GM19463 (cell line): ENCODE measurements at regions not wholly inside any gene's neighbourhood (a gene's known extent, or its start where the extent isn't known, plus 50 kb on each side); places are given as distances from the start of the nearest gene placed in this dataset.

Source experiments
- ATAC-seq: cut with Tn5 transposase; IDR thresholded peaks from one replicate; pipeline ENCODE4 v1.9.1; 2021; ENCODE audit warnings: mild to moderate bottlenecking, moderate library complexity; ENCODE audit not compliant: unreplicated experiment

DNA sequence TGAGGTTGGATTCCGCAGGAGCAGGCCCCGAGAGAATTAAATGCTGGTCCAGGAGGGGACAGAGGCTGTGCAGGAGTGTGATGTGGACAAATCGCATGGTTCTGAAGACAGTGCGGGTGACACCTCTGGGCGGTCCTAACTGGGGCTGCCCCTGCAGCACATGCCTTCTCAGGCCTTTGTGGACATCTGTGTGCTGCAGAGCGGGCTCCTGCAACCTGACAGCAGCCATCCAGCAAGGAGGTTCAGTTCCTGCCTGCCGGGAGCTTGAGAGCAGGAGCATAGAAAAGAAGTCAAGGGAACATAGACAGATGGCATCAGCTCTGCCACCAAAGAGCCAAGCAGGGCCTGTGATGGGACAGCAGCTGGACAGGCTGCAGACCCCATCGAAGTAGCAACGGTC, 135.9 kb upstream of the PPP2R2D start:
- no peak for ATAC-seq

DNA sequence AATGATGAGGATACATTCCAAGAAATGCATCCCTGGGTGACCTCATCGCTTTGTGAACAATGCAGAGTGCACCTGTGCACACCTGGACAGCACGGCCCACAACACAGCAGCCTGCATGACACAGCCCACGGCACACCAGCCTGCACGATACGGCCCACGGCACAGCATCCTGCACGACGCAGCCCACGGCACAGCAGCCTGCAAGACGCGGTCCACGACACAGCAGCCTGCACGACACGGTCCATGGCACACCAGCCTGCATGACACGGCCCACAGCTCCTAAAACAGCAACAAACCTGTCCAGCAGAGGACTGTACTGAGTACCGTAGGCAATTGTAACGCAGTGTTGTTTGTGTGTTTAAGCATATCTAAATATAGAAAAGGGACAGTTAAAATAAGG, 134.7 kb upstream of the PPP2R2D start:
- ATAC-seq: no peak

DNA sequence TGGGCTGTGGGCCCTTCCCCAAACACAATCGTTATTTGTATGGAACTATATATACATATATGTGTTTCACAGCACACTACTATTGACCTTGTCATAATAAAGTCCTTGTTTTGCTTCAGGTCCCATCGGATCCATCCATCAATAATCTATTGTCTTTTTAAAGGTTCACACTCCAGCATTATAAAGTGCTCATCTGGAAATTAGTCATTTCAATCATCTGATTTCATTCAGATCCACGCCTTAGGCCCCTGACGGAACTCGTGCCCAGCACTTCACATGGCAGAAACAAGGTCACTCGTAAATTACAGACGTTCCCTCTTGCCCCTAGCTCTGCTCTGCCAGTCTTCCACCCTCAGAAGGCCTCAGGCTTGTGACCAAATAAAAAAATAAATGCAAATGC, 133.1 kb upstream of the PPP2R2D start:
- ATAC-seq: no peak

DNA sequence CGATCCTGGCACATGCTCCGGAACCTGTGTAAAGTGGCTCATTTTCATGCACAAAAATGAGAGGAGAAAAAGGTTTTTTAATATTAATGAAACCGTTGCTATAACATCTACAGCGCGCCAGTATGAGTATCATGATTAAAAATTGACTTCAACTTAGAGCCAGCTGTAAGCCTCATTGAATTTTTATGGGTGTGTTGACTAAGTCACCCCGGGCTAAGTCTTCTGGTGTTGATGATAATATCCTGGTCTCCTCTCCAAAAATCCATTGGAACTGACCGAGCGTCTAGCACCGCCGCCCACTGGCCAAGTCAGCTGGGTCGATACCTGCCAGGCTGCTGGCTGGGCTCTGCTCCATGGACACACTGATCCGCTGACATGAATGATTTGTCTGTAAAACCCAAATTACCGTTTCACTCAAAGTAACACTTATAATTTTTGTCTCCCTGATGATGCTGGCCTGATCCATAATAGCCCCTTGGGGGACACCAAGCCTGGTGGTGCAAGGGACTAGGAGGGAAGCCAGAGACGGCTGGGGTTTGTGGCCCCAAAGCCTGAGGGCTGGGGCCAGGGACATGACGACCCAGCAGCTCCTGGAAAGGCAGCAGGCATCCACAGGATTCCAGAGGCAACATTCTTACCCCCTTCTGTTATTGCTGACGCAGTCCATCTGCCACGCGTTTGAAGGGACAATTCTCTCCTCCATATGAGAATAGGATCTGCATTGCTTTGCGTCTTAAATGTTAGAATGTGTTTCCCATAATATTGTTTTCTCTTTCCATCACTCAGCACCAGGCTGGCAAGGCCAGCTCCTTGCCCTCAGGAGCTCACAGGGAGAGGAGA, 131.0 kb upstream of the PPP2R2D start:
- no peak for ATAC-seq

DNA sequence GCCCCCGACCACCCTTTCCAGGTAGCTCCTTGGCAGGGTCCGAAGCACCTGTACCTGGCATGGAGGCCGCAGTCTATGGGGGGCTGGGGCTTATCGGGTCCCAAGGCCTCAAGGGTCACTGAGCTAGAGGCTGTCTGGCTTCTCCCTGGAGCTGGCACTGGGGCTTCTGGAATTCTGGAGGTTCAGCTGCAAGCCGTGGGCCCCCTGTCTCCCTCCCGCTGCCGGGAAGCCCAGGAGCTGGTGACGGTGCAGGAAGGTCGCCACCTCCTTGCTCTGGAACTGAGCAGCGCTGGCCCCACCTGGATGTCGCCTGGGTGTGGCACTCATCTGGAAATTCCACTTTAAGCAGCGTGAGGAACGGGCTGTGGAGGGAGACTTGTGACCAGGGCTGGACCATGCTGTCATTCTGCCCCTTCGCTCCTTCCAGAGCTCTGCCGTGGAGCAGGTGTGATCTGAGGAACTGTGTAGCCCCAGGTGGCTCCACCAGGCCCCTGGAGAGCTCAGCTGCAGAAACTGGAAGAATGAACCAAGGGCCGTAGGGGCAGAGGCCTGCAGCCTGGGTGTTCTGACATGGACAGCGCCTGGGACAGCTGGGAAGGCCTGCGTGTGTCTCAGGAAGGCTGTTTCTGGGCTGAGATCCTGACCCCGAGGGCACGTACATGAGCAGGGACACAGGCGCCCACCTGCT, 129.7 kb upstream of the PPP2R2D start:
- ATAC-seq: no peak

DNA sequence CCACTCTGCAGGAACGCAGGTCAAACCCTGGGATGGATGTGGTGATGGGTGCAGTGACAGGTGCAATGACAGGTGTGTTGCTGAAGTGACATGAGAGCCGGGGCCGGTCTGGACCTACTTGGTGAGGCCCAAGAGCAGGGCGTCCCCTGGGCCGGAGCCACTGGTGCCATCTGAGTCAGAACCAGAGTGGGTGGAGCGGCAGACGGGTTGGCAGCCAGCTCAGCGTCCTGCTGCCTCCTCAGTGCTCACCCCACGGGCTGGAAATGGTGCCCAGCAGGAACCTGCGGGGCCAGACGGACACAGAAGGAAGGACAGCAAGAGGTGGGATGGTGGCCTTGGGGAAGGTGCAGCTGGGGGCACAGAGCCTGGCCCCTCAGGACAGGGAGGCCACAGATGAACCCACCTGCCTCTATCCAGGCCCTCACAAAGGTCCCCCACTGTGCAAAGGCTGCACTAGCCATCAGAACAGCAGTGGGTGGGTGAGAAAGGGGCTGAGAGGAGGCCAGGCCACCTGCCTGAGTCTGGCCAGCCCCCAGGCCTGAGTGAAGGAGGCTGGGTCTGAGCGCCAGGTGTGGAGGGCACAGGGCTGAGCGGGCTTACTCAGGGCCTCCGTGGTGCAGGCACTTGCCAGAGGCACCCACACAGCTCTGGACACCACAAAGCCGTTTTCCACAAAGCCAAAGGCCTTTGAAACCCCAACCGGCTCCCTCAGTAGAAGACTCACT, 129.0 kb upstream of the PPP2R2D start:
- no peak for ATAC-seq

DNA sequence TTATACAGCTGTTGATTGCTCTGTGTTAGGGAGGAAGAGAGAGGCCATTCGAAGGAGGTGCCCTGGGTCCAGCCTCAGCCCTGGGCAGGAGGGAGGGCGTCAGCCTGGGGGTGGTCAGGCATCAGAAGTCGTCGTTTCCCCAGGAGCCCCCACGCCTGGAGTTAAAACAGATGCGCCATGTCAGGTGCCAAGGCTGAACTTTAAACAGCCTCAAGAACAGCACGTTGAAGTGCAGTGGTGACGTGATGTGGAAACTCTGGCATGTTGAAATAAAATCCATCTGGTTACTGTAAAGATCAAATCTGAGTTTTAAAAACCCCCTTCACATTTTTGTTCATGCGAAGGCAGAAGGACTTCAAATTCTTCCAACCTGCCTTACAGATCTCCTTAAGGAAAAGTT, 128.4 kb upstream of the PPP2R2D start:
- ATAC-seq: no peak

DNA sequence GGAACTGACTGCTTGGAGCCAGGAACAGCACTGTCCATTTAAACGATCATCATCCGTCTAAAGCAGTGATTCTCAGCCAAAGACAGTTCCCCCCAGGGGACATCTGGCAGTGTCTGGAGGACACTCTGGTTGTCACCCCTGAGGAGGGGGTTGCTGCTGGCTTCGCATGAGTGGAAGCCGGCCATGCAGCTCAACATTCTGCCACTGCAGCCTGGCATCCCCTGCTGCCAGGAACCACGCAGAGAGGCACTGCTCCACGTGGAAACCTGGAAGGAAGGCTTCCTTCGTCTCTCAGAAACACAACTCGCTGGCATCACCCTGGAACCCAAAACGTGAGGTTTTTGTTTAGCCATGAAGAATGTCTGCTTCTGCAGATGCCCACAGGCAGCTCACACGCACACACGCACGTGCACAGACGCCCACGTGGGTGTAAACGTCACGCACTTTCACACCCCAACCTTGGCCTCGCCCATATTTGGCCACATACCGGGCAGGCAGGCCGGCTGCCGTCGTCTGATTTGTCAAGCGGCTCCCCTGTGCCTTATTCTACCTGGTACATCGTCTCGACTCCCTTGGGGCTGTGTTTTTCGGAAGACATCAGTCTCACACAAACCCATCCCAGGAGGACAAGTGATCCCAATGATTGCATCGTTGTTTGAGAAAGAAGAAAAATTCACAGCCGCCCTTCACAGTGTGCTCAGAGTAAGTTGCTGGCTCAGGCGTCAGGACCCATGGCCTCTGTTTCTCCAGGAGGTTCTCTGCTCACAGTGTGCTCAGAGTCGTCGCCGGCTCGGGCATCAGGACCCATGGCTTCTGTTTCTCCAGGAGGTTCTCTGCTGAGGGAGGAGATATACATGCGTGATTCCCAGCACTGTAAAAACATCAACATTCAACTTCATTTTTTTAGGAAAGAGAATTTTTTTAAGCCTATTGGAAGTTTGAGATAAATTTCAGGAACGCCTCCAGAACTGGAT, 127.2 kb upstream of the PPP2R2D start:
- no peak for ATAC-seq

DNA sequence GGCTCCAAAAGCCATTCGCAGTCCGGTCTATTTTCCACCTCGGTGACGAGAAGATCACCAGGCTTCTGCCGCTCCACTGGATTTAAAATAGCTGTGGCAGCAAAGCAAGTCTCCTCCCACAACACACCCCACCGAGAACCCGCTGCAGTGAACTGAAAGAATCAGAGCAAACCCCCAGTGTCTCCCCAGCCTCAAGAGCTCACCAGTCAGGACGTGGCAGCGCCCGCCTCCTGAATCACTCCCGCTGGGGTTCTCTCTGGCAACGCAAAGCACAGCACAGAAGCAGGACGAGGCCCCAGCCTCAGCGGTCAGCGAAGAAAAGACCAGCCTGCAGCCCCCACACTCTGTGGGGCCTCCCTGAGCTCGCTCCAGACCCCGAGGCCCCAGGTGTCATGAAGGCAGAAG, 126.1 kb upstream of the PPP2R2D start:
- ATAC-seq: no peak

DNA sequence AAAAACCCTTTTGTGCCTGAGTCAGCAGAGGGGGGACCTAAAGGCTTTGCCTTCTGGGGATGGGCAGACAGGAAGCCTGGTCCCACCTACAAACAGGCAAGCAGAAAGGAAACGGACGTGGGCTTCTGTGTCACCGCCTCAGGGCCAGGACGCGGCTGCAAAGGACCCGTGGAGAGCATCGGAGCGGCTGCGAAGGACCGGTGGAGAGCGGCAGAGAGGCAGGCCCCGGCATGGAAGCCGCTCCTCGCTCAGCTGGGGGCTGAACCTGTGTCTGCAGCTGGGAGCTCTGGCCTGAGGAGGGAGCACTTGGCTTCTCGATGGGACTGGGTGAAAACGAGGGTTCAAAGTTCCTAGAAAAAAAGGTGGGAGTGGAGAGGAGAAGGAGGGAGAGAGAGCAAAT, 125.4 kb upstream of the PPP2R2D start:
- no peak for ATAC-seq

DNA sequence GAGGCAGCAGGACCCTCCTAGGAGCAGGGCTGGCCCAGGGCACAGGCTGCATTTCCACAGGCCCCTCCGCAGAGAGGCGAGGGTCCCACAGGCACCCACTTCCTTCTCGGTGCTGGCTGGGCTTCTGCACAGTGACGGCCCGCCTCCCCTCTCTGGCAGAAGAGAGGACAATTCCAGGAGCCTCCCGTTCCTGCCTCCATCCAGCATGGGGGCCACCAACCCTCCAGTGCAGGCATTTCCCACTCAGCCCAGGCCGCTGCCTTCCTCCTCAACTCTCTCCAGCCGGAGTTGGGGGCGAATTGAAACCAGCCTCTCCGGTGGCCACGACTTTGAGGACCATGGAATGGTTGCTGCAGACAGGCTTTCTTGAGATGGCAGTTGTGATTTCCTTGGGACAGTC, 125.0 kb upstream of the PPP2R2D start:
- no peak for ATAC-seq

DNA sequence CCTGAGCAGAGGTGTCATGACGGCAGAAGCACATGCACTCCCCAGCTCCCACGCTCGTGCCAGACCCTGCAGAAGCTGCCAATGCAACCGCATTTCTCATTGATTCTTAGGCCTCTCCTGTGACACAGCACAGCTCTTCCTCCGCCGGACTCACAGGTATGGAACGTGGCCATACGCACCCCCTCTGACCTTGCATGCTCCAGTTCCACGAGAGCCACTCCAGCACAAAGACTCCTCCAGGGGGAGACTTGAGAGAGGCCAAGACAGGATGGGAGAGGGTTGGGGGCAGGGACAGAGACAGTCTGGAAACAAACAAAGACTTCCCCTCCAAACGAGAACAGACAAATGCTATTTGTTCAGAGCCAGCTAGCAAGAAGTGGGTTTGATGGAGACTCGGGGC, 124.3 kb upstream of the PPP2R2D start:
- no peak for ATAC-seq

DNA sequence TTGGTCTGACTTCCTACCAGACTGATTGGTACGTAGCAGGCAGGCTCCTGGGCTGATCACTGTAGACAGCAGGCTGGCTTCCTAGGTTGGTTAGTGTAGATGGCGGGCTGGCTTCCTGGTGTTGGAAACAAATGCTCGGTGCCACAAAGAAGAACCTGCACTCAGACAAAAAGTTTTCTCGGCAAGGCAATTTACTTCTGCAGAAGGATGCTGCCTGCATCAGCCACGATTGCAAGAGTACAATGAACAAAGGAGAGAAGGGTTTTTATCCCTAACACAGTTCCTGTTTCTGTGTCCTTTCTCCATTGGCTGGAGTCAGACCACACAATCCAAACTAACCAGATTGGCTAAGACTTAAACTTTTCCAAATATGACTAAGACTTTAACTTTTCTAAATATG, 123.6 kb upstream of the PPP2R2D start:
- no peak for ATAC-seq

DNA sequence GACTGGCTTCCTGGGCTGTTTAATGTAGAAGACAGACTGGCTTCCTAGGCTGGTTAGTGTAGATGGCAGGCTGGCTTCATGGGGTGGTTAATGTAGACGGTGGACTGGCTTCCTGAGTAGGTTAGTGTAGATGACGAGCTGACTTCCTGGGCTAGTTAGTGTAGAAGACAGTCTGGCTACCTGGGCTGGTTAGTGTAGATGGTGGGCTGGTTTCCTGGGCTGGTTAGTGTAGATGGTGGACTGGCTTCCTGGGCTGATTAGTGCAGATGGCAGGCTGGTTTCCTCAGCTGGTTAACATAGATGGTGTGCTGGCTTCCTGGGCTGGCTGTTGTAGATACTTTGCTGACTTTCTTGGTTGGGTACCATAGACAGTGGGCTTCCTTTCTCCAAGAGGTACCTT, 122.9 kb upstream of the PPP2R2D start:
- no peak for ATAC-seq

DNA sequence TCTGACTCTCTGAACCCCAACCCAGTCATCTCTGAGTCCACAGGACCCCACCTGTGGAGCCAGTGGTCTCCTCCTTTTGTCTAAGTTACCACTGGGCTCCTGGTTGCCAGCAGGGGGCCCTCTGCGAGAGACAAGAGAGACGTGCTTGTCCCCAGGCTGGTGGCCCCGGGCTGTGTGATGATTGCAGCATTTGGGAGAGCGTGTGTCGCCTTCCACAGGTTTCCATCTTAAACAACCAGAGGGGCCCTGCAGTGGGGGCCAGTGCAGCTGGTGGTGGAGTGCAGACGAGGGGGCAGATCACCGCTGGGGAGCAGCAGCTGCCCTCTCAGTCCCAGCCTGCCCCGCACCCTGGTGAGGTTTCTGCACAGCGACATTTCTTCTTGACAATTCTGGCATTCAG, 122.4 kb upstream of the PPP2R2D start:
- no peak for ATAC-seq

DNA sequence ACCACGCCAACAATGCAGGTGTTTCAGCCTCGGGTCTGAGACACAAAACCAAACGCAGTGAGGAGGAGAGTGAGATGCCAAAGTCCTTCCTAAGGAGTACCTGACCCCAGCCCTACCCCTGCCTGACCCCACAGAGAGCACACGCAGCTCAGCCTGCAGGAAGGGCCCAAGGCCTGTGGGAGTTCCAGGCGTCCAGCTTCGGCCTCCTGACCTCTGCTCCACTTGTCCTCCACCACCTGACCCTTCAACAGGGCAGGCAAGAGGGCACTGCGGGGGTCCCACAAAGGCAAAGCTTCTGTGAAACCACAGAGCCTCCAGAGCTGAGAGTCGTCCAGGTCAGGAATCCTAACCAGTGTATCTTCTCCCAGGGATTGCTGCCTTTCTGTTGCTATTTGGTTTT, 122.0 kb upstream of the PPP2R2D start:
- ATAC-seq: no peak

DNA sequence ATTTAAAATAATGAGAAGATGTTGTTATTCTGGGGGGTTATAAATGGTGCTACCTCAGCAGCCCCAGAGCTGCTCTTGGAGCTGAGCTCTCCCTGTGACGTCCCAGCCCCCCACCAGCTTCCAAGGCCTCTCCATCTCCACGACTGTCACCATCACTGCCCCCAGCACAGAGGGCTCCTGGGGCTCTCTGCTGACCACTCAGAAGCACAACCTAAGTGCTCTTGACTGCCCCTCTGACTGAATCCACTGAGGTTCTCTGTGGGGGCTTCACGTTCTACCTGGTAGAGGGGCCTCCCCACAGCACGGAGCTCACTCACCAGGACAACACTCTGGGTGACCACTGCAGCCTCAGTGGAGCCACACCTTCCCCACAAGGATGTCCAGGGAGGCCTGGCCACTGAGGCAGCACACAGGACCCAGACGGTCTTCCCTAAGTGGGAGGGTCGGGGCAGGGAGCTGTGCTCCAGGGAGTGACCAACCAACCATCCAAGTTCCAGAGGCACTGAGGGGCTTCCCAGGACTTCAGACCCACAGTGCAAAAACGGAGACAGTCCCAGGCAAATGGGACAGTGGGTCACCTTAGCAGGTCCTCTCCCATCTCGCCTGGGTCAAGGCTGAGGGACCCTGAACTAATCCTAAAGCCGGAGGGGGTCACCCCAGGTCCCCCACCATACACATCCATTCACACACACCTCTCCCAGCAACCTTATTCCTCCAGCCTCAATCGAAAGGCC, 121.0 kb upstream of the PPP2R2D start:
- no peak for ATAC-seq

DNA sequence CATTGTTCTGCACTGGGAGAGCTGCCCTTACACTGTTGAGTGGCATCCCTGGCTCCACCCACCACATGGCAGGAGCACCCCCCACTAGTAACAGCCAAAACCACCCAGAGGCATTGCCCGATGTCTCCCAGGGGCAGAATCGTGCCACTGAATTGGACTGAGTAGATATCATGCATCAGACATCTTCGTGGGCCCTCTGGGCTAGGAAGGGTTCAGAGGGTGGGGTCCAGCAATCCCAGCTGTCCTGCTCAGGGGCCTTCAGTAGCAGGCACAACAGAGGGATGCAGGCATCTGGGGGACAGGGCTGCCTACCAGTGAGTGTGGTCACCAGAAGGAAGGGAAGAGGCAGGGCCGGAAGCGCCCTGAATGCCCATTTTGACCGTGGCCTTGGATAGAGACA, 119.7 kb upstream of the PPP2R2D start:
- no peak for ATAC-seq

DNA sequence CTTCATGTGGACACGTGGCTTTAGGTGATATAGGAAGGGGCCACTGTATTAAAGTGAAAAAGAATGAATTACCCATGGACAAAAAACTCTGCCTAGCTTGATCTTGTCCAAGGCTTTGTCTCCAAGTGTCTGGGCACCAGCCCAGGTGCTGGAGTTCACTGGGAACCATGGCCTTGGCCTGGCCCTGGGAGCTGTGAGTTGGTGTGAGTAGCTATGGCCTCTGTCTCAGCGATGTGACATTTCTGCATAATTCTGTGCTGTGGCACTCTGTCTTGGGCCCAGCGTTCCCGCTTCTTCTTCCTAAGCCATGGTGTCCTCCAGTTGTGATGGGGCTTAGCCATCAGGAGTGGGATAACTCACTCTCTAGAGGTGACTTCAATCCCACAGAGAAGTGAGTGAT, 119.0 kb upstream of the PPP2R2D start:
- ATAC-seq: no peak
